ENCODE measurements at regions not wholly inside any gene's neighbourhood (a gene's known extent, or its start where the extent isn't known, plus 50 kb on each side); places are given as distances from the start of the nearest gene placed in this dataset.
A peak's percentile ranks its signal among the peaks of the same experiment; 100 is the strongest.
"Not testable (repeated sequence)": the region's sequence is repeated elsewhere in the genome, so short reads cannot be mapped to it uniquely, and the experiment has no call there.

DNA sequence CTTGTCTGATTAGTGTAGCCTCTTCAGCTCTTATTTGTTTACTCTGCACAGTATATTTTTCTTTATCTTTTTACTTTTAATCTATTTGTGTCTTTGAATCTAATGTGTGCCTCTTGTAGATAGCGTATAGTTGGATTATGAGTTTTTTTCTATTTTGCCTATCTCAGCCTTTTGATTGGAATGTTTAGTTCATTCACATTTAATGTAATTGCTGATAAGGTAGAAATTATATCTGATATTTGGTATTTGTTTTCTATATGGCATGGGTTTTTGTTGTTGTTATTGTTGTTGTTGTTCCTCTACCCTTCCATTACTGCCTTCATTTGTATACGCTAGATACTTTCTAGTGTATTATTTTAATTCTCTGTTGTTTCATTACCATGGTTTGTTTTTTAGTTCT, 131.7 kb upstream of the GRIK3 start:
- DNase-seq = no peak

DNA sequence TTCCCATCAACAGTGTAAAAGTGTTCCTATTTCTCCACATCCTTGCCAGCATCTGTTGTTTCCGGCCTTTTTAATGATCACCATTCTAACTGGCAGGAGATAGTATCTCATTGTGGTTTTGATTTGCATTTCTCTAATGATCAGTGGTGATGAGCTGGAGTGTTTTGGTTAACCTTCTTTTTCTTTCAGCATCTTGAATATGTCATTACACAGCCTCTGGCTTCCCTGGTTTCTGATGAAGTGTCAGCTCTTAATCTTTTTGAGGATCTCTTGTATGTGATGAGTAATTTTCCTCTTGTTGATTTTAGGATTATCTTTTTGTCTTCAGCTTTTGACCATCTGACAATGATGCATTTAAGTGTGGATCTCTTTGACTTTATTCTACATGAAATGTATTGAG, 133.2 kb upstream of the GRIK3 start:
- no peak for DNase-seq

DNA sequence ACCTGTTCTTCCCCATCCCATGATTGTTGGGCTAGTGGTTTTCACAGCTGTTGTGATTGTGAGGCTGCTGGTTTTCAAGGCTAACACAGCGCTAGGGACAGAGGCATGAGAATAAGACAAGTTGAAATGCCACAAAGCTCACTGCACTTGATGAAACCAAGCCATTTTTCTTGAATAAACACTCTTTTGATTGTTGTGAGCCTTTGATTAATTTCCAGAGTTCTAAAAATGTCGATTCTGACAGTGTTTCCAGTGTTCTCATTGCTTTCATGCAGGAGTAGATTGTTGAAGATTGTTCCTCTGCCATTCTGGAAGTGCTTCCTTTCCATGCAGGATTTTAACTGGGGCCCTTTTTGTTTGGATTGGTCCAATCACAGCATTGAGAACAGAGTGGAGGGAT, 134.9 kb upstream of the GRIK3 start:
- no peak for DNase-seq

DNA sequence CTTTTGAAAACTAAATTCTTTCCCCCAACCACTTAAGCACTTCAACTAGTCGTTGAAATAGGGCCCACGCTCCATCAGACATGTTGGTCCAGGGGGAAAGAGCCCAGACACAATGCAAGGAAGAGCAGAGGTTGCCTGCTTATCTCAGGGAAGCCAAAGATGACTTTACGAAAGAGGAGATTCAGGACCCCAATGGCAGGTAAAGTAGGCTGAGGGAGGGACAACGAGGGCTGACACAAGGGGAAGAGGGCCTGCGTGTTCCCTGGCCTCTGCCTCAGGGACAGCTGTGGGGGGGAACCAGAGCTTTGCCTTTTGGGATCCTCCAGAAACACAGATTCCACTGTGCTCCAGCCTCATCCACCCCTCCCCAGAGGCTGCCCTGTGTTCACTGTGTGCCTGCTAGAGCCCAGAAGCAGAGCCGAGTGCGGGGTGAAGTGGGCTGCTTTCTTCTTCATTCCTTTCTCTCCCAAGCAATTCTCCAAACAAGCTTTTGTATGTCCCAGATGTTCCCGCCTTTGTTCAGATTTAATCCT, 135.5 kb upstream of the GRIK3 start:
- DNase-seq = no peak

DNA sequence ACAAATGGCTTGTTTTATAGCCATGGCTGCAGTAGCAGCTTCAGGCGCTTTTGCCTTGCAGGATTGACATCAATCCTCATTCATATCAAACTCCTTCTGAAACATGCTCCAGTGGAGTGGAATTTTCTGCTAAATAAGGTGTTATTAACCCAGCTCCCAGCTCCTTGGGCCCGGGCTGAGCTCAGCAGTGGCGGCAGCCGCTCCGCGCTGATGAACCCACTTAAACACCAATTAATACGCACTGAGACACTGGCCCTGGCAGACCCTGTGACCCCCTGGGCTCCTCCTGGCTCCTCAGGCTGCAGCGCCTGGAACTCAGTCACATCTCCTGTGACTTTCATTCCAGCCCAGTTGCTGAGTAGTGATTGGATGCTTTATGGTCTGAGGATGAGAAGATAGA, 137.4 kb upstream of the GRIK3 start:
- no peak for DNase-seq

DNA sequence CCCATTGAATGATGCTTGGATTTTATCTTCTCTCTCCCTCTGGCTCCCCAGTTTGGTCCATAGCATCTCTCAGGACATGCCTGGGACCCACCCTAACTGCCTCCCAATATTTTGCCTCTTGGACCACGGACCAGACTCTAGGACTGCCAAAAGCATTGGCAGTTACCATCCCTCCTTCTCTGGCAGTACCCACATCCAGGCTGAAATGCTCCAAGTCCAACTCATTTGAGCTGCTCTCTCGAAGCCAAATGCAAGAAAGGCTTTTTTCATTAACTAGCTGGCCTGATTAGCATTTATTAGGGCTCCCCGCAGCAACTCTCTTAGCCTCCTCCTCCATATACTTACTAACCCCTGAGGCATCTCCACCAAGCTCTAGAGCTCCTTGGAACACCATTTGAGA, 140.0 kb upstream of the GRIK3 start:
- no peak for DNase-seq

DNA sequence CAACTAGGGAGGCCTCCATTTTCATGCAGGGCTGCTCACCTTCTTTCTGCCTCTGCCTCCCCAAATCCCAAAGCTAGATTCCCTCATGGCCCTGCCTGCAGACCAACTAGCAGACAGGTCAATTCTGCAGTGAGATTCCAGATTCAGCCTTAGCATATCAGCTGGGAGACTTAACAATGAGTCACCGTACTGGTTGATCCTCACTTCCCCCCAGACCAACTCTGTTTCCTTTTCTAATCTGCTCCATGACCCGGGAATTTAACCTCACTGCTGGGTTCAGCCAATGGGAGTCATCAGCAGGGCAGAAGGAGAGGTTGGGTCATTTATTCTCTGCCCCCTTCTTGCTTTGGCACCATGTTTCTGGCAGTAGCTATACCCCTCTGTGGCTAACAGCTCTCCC, 140.6 kb upstream of the GRIK3 start:
- DNase-seq = no peak

DNA sequence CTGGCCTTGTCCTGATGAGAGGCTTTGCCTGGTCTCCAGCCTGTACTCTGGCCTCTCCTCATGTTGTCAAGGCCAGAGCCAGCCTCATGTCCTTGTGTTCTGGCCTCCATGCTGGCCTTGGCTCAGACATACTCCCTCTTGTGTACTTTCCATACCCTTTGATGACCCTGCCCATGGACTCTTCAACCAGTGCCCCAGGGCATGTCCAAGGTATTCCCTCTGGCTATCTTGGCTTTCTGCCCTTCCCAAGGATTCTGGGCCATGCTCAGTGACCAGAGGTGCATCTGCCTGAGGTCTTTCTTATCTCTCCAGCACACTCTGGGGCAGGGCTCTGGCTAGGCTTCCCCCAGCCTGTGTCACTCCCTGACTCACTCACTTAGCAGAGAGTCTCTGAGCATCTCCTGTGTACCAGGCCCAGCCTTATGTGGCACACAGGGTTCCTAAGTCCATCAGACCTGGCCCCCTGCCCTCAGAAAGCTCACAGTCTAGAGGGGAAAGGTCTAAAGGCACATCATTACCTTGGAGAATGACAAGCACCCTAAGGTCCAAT, 141.4 kb upstream of the GRIK3 start:
- no peak for DNase-seq

DNA sequence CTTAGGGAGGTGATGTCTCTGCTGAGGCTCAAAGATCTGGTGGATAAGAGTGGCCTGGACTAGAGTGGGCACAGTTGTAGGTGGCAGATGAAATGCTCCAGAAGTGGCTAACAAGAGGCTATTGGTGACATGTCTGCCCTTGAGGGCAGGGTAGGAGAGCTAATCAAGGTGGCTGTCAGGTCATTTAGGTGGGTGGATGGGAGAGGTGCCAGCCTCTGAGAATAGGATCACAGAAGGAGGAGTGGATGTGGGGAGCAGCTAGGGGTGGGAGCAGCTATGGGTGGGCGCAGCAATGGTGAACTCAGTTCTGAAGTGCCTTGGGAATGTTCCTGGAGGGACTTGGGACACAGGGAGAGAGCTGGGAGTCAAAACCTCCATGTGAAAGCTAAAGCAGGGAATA, 142.0 kb upstream of the GRIK3 start:
- DNase-seq = no peak

DNA sequence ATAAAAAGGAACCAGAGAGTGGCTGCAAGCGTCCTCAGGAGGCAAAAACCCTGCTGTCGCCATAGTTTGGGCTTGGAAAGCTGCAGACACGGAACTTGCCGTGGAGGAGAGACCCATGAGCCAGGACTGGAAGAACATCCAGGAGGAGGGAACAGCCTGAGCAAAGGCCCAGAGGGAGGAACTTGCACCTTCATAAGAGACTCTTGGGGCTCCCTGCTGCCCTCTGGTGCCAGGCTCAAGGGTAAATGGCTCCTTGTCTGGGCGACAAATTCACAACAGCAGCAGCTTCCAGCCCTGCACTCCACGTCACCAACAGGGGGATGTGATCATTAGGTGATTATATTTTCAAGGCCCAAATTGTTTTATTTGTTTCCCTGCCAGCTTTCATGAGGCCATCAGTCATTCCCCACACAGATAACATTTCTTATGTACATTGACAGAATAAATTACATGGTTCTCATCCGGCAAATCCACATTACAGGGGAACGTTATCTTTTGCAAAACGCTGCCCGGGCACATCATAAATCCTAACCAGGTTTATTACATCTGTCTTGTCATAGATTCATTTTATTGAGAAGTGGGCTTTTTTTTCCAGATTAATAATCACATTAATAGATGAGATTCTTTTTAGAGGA, 143.0 kb upstream of the GRIK3 start:
- DNase-seq = peak; percentile 1

DNA sequence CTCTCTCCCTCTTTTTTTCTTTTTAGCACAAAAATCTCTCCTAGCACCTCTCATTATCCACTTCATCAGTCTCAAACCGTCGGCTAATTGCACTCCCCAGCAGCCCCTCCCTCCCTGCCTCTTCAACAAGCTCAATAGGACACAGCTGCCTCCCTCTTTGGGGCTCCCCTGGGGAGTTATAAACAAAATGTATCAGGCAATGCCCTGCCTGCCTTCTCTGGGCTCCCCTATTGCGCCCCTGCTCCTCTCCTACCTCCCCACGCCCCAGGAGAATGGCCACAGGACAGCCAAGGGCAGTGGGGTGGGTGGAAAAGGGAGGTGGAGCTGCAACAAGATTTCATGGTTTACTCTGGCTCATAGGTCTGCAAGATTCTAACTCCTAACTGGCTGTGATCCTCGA, 147.1 kb upstream of the GRIK3 start:
- no peak for DNase-seq

DNA sequence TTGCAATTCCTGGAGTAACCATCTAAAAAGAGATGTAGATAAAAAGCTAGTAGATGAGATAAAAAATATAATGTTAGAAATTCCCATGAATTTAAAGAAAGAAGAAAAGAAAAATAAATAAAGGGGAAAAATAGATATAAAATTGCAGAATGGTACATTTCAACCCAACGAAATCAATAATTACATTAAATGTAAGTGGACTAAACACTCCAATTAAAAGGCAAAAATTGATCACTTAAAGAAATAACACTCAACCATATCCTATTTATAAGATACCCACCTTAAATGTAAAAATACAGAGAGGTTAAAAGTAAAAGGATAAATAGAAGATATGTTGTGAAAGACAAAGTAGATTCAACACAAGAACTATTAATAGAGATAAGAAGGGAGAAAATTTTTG, 150.5 kb upstream of the GRIK3 start:
- DNase-seq = no peak

DNA sequence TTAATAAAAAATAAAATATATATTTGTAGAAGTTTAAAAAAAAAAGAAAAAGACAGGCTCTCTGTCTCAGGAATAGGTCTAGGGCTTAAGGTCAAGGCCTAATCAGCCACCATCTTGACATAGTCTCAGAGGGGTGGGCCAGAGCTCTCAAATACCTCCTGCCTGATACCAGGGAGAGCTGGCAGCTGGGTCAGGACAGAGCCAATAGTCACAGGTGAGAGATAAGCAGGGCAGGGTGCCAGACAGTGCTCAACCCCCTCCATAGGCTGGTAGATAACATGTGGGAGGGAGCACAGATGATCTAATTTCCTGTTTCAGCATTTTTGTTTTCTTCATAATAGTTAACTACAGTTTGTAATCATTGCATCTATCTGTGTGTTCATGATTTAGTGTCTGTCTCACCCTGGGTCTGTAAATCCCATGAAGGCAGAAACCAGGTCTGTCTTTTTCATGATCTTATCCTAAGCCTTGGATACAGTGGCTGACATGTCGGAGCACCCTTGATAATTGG, 152.0 kb upstream of the GRIK3 start:
- no peak for DNase-seq

DNA sequence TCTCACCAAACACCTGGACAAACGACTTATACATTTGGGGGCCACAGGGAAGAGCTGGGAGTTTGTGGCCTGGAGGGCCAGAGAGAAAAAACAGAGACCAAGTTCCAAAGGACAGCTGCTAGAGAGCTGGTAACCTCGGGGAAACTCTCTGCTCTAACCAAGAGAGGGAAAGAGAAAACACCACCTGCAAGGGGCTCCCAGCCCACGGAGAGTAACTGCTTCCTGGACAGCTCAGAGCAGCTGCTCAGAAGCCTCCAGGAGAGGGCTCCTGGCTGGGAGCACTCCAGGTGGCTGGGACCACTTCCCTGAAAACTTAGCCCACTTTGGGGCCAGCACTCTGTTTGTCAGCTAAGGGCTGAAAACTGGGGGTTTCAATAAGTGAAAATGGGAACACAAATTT, 154.8 kb upstream of the GRIK3 start:
- no peak for DNase-seq

DNA sequence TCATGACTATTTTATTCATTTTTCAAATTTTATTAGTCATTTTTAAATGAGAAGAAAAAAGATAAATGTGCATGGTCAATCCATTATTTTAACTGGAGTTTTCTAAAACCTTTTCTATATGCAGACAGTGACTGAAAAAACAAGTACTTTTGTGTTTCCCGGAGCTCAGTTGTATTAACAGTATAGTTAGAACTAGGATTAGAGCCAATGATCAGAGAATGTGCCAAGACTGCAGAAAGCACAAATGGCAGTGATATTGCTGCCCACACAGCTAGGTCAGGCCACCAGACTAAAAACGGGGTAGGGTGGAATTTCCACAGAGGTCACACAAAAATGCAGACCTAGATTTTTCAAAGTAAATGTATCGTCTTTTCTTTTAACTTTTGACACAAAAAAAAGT, 163.1 kb upstream of the GRIK3 start:
- DNase-seq = no peak

DNA sequence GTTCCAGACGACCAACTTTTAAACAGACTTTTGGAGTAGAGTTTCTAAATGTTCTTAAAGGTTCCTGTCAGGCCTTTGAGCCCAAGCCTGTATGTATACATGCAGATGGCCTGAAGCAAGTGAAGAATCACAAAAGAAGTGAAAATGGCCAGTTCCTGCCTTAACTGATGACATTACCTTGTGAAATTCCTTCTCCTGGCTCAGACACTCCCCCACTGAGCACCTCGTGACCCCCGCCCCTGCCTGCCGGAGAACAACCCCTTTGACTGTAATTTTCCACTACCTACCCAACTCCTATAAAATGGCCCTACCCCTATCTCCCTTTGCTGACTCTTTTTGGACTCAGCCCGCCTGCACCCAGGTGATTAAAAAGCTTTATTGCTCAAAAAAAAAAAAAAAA, 180.0 kb upstream of the GRIK3 start:
- not testable (repeated sequence) for DNase-seq

DNA sequence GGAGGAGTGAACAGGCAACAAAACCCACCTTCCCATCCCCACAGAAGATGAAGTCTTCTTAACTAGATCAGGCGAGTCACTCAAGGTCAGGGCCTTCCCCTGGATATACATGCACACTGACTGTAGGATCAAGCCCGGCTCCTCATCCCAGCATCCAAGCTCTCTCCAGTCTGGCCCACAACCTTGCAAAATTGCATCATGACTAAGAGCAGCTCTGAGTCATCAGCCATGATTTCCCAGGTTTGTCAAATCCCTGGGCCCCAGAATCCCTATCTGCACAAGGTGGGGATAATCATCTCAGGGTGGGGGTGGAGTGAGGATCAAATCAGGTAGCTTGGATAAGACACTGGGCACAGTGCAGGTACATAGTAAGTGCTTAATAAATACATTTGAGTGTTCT, 199.3 kb upstream of the GRIK3 start:
- DNase-seq = no peak

DNA sequence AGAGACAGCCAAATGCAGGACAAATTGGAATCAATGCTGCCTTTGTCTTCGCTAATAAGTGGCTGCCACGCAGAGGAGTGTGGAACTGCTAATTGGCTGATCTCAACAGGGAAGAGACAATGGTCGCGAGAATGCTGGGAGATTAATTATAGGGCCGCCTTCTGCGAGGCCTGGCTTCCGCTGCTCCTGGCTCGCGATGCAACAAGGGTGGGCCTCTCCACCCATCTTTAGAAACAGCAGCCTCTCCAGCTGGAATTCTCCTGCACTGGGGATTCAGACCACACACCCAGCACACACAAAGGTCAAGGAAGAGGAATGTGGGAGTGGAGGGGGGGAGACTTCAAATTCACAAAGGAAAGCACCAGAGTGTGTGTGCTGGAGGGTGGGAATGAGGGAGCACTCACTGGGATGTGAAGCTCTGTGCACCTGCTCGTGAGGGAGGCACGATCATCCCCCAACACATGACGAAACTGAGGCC, 200.7 kb upstream of the GRIK3 start:
- DNase-seq = no peak

DNA sequence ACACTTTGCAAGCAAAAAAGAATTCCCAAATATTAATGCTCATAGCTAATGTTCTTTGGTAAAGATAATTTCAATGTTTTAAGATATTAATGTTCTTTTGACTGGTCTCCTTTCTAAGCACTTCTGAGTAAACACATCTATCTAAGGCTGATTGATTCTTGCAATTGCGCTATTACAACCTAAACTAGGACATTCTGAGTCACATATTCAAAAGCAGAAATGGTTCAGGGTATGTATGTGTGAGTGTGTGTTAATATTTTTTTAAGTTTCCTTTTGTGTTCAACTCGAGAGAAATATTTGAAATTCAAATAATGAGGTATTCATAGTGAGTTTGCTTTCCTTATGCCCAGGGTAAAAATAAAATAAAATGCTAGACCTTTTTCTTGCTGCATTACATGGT, 203.6 kb upstream of the GRIK3 start:
- DNase-seq = no peak

DNA sequence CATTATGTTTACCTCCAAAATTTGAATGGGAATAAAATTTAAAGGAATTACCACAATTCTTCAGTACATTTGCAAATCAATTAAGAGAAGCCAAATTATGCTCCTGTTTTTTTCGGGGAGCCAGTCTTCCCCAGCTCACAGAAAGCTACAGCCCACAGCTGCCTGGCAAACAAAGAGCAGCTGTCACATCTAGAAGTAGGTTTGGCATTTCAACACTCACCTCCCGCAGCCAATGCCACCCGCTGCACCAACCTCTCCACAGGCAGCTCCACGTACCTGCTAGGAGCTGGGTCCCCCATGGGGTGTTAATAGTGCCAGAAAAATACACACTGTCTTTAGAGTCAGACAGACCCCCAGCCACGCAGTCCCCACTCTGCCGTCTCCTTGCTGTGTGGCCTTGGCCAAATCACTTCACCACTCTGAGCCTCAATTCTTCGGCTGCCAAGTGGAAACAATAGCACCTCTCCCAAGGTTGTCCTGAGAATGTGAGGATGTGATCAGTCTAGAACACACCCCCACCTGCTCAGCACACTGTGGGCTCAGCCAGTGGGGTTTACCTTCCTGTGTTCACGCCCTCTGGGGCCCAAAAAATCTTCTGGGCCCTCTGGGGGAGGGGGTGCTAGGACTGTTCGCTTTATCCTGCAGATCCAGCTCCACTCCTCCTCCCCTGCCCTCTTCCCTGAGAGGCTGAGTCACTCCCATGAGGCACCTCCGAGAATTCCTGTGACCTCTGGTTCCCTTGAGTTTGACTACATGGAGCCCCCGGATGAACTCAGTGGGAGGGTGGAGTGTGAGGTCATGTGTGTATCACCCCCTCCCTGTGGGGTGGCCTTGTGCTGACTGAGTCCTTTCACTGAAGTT, 204.3 kb upstream of the GRIK3 start:
- no peak for DNase-seq

DNA sequence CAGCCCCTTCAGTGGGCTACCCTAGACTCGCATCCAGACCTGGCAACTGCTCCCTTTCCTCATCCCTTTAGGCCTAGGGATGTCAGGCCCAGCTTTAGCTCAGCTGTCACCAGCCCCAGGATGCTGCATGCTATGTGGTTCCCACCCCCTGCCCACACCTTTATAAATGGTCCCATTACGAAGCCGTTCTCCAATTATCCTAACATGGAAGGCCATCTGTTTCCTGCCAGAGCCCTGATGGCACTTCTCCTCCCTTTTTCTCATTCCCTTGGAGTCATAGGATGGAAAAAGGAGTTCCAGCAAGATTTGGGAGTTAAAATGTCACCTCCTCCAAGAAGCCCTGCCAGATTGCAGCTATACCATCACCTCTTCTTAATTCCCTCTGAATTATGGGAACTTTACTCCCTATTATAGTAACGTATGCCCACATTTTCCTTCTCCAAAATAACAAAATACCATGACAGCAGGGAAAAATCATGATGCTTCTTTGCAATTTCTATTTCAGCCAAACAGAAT, 205.0 kb upstream of the GRIK3 start:
- DNase-seq = no peak

DNA sequence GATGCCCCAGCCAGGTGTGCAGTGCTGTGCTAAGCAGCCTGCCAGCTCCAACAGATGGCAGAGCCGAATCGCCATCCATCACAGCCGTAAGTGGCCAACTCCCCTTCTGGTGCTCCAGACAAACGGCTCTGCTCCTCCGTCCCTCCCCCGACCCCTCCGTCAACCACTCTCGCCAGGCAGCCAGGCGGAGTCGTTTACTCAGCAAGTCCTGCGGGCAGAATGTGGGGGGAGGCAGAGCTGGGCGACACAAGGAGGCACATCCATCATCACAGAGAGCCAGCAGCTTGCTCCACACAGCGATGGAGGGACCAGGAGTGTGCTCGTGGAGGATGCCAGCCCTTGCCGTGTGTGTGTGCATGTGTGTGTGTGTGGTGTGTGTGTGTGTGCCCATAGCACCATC, 206.6 kb upstream of the GRIK3 start:
- DNase-seq = no peak

DNA sequence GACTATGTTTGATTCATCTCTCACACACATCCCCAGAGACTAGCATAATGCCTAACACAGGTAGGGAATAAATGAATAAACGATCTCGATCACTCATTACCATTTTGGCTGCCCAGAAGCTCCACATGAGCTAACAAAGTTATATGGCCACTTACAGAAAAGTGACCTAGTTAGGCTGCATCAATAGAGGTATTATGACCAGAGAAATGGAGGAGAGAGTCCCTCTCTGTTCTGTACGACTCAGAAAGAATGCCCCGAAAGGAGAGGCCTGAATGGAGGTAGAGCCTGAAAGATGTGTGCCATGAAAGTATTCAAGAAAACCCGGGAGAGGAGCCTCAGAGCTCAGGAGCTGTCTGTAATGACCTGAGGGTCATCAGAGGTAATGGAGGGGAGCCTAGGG, 208.2 kb upstream of the GRIK3 start:
- DNase-seq = no peak

All from CD4-positive, alpha-beta T cell treated with Interleukin-4 for 4 hours (primary cell).